NCI-H2107 treated with DMSO at 0.1 percent for 48 hours (cell line): ENCODE measurements at regions not wholly inside any gene's neighbourhood (a gene's known extent, or its start where the extent isn't known, plus 50 kb on each side); places are given as distances from the start of the nearest gene placed in this dataset.

Source experiments
- DNase-seq: peaks from one replicate; lab custom pipeline; 2025; ENCODE audit not compliant: unreplicated experiment; lab: John Stamatoyannopoulos, UW

DNA sequence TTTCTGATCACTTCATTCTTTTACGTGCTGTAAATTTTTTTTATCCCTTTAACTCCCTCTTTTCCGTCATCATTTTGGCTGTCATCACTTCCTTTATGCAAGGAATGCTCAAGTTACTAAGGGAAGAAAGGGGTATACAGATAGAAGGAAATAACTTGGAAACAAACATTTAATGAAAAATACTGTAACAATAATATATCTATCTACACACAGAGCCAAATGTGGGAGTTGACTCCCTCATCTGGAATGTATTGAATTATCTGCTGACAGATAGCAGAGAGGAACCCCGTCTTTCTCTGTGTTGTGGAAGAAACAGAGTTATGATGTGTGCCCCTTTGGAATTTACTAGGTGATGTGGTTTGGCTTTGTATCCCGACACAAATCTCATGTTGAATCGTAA is 182.5 kb upstream of the NXPH2 start:
- DNase-seq, result no peak

DNA sequence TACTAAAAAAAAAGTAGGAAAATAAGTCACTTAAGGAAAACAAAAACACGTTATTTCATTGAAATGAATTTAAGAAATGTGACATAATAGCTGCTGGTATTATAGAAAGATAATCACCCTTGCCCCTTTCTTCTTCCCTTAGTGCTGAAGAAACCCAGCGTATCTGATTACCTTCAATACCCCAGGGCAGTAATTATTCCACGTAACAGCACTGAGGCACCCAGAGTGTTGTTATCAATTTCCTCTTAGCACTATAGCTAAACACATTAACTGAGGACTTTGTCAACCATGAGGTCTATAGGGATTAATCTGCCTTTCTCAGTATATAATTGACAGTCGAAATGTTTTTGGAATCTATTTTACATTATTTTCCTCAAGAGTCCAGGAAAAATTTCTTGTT is 180.0 kb upstream of the NXPH2 start:
- DNase-seq, result peak; percentile 2

DNA sequence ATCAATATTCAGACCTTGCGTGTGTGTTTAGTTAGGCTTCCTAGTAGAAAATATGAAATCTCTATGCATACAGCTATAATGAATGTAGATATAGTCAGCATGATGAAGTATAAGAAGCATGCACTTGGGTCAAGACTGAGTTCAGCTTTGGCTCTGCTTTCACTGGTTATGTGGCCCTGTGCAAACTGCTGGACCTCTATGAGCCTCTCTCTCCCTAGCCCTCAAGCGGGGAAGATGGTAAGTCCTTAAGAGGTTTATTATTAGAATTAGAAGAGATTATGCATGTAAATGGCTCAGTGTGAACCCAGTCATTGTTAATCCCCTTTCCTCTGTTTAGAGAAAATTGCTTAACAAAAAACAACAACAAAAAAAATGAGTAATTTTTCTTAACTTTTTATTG is 178.8 kb upstream of the NXPH2 start:
- no peak for DNase-seq

DNA sequence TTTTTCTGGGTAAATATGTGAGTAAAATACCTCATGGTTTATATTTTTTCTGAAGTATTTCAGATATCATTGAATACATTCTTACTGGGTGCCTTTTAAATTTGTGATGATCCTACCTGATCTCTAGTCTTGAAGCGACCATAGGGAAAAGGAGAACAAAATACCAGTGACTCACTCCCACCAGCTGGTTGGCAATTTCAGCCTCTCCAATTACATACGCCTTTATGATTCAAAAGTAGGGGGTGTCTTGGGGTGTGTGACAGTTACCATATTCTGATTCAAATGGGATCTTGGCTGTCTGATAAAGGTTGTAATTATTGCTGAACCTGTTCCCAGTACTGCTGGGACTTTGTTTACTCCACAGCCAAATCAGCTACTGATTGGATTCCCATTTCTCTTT is 175.9 kb upstream of the NXPH2 start:
- DNase-seq, result no peak

DNA sequence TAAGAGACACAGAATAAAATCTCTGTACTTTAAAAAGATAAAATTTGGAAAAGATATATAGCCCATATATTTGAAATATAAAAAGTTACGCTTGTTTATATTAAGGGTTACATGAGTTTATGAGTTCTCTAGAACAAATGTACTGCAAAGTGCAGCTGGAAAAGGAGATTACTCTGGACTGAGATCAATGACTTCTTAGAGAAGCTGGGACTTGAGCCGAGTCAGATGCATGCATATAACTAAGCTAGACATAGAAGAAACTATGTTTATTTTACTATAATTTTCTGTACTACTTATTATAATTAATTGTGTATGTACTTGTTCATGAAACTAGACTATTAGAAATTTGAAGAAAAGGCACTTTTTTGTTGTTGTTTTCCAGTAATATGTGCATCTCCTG is 170.3 kb upstream of the NXPH2 start:
- no peak for DNase-seq

DNA sequence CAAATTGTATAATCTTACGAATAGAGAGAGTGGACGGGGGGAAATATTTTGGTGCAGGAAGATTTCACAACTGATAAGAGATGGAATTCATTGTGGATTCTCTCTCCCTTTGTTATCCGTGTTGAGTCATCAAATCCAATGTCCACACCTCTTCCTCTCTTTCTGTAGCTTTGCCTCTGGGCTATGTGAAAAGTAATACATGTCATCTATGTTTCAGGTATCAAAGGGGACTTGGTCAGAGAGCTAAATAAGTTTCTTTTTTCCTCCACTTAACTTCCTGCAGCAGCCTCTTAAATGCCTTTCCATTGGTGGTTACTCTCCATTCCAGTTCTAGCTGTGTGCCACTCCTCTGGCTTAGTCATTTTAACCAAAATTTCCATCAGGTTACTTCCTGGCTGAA is 169.3 kb upstream of the NXPH2 start:
- no peak for DNase-seq

DNA sequence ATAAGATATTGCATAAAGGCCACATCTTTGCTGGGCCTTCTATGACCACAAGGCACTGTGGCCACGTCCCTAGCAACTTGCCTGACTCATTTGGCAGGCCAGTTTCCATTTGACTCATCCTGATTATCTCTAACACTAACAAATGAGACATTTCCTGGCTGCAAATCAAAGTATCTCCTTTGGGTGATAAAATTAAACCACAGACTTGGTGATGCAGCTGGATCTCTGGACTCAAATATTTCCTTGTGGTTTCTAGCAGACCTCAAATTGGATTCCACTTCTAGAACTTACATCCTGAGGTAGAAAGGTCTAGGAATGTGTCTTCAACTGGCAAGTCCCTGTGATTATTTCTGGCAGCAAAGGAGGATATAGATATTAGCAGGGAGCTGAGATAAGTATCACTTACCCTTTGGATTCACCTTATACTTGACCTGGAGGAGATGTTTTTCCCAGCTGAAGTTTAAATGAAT is 167.9 kb upstream of the NXPH2 start:
- DNase-seq, result no peak

DNA sequence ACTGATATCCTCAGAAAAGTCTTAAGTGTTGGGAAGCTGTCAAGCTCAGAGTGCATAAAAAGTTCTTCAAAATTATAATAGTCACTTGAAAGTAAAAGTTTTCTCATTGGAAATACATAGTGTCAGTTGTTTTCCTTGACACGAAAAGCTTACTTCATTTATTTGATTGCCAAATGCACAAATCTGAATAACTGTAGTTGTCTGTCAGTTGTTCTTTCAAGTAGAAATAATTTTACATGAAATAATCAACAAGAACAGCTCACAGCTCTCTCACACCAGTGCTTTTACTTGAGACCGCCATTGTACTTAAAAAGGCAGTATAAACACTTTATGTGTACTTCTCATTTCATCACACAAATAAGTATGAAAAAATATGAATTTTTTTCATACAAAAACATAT is 163.3 kb upstream of the NXPH2 start:
- no peak for DNase-seq

DNA sequence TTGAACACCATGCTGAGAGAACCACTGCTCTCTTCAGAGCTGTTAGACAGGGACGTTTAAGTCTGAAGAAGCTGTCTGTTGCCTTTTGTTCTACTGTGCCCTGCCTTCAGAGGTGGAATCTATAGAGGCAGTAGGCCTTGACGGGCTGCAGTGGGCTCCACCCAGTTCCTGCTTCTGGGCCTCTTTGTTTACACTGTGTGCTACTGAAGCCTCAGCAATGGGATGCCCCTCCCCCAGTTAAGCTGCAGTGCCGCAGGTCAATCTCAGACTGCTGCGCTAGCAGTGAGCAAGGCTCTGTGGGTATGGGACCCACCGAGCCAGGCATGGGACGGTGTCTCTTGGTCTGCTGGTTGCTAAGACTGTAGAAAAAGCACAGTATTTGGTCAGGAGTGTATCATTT is 162.3 kb upstream of the NXPH2 start:
- DNase-seq, result no peak

DNA sequence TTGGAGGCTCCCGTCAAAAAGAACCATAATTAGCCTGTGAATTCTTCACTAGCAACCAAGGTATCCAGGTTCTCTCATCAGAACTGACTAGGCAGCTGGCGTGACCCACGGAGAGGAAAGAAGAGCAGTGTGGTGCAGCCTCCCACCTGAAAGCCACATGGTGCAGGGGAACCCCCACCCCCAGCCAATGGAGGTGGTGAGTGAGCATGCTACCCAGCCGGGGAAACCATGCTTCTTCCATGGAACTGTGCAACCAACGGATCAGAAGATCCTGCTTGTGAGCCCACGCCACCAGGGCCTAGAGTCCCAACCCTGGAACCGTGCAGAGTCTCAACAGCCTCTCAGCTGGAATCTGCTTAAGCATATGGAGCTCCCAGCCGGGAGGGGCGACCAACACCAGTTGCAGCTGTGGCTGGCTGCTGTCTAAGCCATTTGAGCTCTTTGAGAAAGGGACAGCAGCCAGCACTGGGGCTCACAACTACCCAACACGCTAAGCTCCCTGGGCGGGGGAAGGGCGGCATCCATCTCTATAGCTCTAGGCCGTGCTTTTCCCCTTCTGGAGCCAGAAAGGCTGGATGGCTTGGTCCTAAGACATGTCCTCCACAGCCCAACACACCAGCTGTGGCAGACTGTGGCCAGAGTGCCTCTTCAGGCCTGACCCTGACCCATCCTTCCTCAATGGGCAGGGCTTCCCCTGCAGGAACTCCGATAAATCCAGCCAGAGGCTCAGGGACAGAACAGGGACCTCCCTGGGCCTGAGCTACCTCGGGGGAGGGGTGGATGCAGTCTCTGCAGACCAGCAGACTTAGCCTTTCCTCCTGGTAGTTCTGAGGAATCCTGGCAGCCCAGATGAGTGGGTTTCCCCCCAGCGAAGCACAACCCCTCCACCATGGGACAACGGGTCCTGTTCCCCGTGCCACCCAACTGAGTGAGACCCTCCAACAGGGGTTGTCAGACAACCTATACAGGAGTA is 151.4 kb upstream of the NXPH2 start:
- no peak for DNase-seq

DNA sequence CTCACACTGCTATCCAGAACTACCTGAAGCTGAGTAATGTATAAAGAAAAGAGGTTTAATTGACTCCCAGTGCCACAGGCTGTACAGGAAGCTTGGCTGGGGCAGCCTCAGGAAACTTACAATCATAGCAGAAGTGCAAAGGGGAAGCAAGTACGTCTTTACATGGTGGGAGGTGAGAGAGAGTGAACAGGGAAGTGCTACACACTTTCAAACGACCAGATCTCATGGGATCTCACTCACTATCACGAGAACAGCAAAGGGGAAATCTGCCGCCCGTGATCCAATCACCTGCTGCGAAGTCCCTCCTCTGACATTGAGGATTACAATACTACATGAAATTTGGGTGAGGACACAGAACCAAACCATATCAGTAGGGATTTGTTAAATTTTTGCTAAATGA is 150.4 kb upstream of the NXPH2 start:
- no peak for DNase-seq

DNA sequence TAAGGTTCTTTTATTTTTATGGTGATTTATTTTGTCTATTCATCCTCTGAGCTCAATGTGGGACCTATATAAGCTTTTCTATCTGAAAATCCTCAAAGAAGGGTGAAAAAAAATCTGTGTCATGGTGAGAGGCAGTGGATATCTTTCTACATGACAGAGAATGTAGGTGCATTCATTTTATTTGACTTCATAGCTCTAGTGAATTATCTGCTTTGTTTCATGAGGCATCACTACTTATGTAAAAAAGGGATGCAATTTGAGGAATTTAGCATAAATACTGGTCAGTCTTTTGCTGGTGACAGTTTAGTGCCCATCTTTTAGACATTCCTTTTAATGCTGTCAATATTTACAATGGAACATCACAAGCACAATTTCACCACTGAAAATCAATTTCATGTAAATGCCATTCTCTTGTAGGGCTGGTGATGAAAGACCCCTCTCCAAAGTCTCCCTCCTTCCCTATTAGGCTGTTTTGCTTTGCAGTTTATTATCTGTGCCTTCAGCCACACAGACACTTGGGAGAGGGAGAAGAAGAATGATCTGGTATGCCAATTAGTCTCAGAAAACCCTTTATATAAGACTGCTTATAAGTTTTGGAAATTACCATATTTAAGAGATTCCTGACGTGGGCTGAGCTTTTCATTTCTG is 148.3 kb upstream of the NXPH2 start:
- no peak for DNase-seq

DNA sequence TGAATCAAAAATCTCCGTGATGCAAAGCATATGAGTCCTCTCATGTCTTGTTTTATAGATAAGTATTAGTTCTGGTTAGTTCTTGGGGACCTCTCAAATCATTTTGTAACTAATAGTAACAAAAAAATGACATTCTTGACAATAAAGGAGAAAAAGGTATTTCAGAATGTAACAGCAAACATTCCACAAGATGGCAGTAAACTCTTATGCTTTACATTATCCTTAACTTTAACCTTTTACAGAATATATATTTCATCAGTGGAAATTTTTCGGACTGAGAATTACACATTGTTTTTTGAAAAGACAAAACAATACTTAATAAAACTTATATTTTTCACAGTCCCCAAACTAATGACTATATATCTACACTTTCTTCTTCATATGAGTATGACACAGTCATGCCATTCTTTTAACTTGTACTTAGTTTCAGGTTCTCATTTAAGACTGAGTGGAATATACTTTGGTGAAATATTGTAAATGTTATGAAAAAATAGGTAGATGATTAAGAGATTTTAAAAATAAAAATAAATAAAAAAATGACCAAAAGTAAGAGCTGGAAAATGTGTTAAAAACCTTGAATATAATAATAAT is 142.9 kb upstream of the NXPH2 start:
- DNase-seq, result peak; percentile 11

DNA sequence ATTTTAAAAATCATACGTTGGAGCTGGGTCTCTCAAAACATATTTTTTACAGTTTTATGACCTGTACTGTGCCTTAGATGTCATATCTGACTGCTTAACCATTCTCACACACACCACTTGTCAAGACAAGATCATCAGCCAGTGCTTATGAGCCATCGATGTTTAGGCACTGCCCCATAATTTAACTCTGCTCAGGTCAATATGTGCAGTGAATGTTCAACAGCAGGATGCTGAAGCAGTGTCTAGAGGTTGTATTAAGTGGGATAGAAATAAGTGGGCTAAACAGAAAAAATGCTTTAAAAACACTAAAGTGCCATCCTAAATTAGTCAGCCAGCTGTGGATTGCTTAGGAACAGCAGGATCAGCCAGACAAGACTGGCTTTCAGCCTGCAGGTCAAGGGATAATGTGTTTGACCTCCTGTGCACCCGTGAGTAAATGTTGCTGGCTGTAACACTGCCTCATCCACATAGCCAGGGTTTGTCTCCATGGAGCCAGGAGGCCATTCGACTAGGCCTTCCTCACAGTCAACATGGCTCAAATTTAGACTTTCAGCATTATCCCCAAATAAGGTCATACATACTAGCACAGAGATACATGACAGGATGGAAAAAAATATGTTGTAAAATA is 139.0 kb upstream of the NXPH2 start:
- DNase-seq, result no peak

DNA sequence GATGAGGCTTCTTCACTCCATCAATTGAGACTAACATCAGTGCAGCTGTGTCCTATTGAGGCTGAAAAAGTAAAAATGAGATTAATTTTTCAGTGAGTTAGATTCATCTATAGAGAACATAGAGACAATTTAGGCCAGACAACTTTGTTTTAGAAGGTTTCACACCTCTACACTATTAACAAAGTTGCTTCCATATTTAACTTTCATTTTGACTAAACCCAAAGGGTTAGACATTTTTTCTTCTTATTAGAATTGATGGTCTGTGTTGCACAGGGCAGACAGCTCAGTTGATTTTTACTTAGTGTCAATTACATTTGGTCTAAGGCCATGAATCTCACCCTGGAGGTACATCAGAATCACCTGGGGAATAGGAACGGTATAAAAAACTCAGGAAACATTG is 130.2 kb upstream of the NXPH2 start:
- DNase-seq, result no peak

DNA sequence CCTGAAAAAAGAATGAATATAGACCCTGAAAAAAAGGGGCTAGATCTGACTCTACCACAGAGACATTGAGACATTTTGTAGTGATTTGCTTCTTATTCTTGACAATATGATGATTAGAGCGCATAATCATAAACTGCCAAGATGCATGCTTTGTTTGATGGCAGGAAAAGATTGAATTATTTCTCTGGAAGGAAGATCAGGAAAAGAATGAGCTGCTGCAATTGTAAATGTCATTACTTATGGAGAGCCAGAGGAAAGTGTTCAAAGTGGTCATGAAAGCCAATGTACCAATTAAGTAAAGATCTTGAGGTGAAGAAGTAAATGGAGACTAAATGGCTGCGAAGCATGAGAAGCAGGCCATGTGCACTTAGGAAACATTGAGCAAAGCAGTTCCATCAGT is 126.4 kb upstream of the NXPH2 start:
- no peak for DNase-seq

DNA sequence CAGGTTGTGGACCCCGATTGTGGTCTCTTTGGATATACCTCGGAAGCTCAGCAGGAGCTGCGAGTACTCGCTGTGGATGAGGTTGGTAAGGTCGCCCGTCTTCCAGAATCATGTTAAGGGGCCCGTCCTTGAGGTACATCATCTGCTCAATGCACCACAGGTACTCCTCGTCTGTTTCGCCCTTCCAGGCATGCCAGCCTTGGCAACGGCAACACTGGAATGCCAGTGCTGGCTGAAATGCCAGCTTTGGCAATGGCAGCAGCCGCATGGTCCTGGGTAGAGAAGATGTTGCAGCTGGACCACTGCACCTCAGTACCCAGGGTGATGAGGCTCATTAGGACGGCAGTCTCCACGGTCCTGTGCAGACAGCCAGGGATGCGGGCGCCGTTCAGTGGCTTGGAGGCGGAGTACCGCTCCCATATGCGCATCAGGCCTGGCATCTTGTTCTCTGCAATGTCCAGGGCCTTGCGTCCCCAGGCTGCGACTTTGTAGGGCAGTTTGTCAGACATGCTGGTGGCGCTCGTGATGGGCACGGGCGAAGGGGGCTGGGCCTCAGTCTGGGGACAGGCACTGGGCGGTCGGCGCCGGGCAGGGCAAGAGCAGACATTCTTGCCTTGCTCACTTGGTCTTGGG is 122.2 kb upstream of the NXPH2 start:
- DNase-seq, result no peak

DNA sequence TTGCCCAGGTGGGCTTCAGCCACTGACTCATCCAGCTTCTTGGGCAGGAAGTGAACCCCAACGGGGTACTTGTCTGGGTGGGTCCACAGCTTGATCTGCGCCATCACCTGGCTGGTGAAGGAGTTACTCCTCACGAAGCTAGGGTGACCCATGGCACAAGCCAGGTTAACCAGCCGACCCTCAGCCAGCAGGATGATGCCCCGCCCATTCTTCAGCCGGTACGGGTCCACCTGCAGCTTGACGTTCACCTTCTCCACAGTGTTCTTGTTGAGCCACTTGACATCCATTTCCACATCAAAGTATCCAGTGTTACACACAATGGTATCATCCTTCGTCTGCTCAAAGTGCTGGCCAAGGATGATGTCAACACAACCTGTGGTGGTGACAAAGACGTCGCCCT is 121.3 kb upstream of the NXPH2 start:
- no peak for DNase-seq

DNA sequence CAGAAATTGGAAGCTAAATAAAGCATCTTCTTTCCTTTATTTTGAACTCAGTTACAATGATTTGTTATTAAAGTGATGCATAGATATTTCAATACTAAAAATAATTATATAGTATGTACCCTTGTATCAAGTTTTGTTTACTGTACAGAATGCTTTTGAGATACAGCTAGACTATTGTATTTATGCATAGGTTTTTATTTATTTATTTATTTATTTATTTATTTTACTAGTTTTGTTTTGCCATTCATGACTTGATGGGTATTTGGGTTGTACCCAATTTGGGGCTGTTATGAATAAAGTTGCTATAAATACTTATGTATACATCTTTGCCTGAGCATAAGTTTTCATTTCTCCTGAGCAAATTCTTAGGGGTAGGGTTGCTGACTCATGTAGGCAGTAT is 118.7 kb upstream of the NXPH2 start:
- DNase-seq, result no peak

DNA sequence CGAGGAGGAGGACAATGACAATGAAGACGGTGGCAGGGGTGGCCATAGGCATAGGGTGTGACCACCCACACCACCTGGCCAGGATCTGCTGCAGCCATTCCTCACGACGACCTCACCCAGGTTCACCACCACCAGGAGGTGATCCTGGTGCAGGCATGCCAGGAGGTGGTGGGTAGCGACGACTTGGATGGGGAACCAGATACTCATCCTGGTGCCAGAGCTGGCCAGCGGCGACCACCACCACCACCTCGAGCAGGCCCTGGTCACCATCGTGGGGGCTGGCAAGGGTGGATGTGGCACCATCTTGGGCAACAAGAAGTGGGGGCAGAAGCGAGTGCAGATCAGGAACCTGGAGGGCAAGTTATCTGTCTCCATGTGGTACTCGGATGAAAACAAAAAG is 117.1 kb upstream of the NXPH2 start:
- DNase-seq, result no peak

DNA sequence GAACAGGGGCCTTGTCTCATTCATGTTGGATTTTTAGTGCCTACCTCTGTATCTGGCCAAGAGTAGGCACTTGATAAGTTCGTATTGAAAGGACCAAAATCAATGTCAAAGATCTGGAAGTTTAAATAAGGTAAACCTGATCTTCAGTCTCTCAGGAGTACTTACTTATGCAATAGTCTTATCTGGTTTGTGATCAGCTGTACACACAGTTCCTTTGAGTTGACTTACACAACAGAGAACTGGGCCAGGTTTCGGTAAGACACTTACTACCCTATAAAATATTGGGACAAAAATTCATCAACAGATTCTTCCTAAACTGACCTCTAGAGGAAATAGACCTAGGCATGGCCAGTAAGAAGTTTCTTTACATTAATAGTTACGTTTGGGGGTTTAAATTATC is 113.6 kb upstream of the NXPH2 start:
- DNase-seq, result no peak
